Panc1 (cell line): ENCODE measurements at regions not wholly inside any gene's neighbourhood (a gene's known extent, or its start where the extent isn't known, plus 50 kb on each side); places are given as distances from the start of the nearest gene placed in this dataset.

Experiments
- ATAC-seq: fragments of 200-7000 bp; cut with Tn5 transposase; 2 replicates; pipeline ENCODE4 v1.9.1; 2020; ENCODE audit warnings: mild to moderate bottlenecking, moderate library complexity
- BruUV-seq: library from RNA; stranded (reverse); fragments of 400-500 nt; replicated peaks from 2 replicates; lab custom pipeline; 2021; lab: Mats Ljungman, UMichigan
- CTCF ChIA-PET: fragments of 300-600 bp; sonication (Branson Sonifier 250); formaldehyde crosslinking; loops from one replicate; lab custom pipeline; 2022; ENCODE audit warnings: antibody characterized with exemption; lab: Charles Lee
- POLR2A ChIA-PET: fragments of 300-600 bp; sonication (Branson Sonifier 250); formaldehyde crosslinking; loops from one replicate; lab custom pipeline; 2022; ENCODE audit warnings: antibody characterized with exemption; lab: Charles Lee
- DNase-seq: peaks from one replicate; pipeline ENCODE4 v3.0.0-alpha.2; 2010; ENCODE audit warnings: low read depth, low spot score
- H3K27ac ChIP-seq: 2 replicates; pipeline ENCODE4 v1.5.1; 2011; ENCODE audit warnings: mild to moderate bottlenecking, low read length, inconsistent platforms
- H3K27me3 ChIP-seq: fragments of 200-500 bp; sonication (Bioruptor generic); 2 replicates; pipeline ENCODE4 v1.6.0; 2014; ENCODE audit warnings: low read length, inconsistent platforms; ENCODE audit not compliant: control insufficient read depth, insufficient read depth
- H3K36me3 ChIP-seq: fragments of 200-500 bp; sonication (Bioruptor generic); 2 replicates; pipeline ENCODE4 v1.5.1; 2014; ENCODE audit warnings: inconsistent platforms, mild to moderate bottlenecking, low read length, moderate library complexity; ENCODE audit not compliant: control insufficient read depth, insufficient read depth
- H3K4me1 ChIP-seq: 2 replicates; pipeline ENCODE4 v1.5.1; 2011; ENCODE audit warnings: inconsistent platforms, mild to moderate bottlenecking, low read length, moderate library complexity; ENCODE audit not compliant: control insufficient read depth, insufficient read depth
- H3K4me3 ChIP-seq, 2 experiments: 2 replicates each; pipeline ENCODE4 v1.5.1; 2011 to 2012; ENCODE audit warnings: low read depth in 2 of 2, low read length in 2 of 2, mild to moderate bottlenecking in 2 of 2, inconsistent platforms in 1 of 2, moderate library complexity in 1 of 2
- H3K9me3 ChIP-seq: fragments of 200-500 bp; sonication (Bioruptor generic); 2 replicates; pipeline ENCODE4 v1.5.1; 2014; ENCODE audit warnings: low read depth, mild to moderate bottlenecking, inconsistent platforms, low read length, moderate library complexity; ENCODE audit not compliant: control insufficient read depth, insufficient read depth
- POLR2AphosphoS5 ChIP-seq: IDR thresholded peaks from 2 replicates; pipeline ENCODE4 v1.6.1; 2012; ENCODE audit warnings: mild to moderate bottlenecking, low read depth, low read length, moderate library complexity
- SIN3A ChIP-seq: IDR thresholded peaks from 2 replicates; pipeline ENCODE4 v1.6.1; 2012; ENCODE audit warnings: low read depth, mild to moderate bottlenecking, low read length, moderate library complexity, borderline replicate concordance; ENCODE audit not compliant: insufficient read depth
- TCF7L2 ChIP-seq: IDR thresholded peaks from 2 replicates; pipeline ENCODE4 v1.6.1; 2011; ENCODE audit warnings: mild to moderate bottlenecking, low read depth, low read length, inconsistent platforms
- in situ Hi-C: cut with HindIII; loops from 2 replicates; pipeline ENCODE4 v1.10.0; 2016; ENCODE audit warnings: low sequenced_read_pairs, low pct_unique_long_range_greater_than_20kb
- intact Hi-C: fragments of 100-400 bp; cut with micrococcal nuclease; formaldehyde crosslinking; loops from one replicate; pipeline ENCODE4 v1.10.0; 2022; ENCODE audit not compliant: unreplicated experiment
- TF ChIP-seq, protein P1 (sequence below): fragments of 450-650 bp; IDR thresholded peaks from 2 replicates; pipeline ENCODE4 v1.5.1; 2017; ENCODE audit warnings: mild to moderate bottlenecking
- TF ChIP-seq, protein P2 (sequence below), 2 experiments: IDR thresholded peaks; 2 replicates each; pipeline ENCODE4 v1.6.1; 2011 to 2012; ENCODE audit warnings: low read depth in 2 of 2, control low read depth in 1 of 2, low read length in 1 of 2, mild to moderate bottlenecking in 1 of 2, moderate library complexity in 1 of 2; ENCODE audit not compliant: insufficient read depth in 1 of 2

DNA sequence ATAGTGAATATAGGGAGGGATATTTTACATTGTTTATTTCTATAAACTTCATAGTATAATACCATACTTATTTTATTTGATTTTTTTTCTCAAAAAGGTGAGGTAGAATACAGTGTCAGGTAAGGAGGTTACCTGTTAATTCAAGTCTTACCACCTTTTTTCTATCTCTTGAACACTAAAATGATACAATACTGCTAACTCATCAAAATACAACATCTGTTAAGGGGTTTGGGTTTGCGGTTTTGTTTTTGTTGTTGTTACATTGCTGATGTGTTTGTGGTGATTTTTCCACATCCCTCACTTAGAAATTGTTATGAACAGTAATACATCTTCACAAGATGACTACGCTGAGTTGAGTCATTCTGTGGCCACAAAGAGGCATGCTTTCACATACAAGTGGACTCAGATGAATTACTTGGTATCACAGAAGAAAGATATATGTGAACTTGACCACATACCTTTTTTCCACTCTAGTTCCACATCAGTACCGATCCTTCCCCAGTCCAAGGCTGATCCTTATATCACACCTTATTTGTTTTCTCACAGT lies 139.4 kb upstream of the ID4 start:
- DNase-seq: no peak
- ChIA-PET POLR2A (interaction anchor here (0.7 kb wide), 1 partner anchor 142 kb away, joined by 23 read pairs; no protein-coding TSS in a partner anchor), CTCF (no interaction called here)
- no peaks in the 10 kb centered on the region for H3K27me3 ChIP-seq
- H3K36me3 ChIP-seq: no peaks in the 10 kb centered on the region
- intact Hi-C loops (no loop called here), in situ Hi-C loops (no loop called here)
- BruUV-seq: no TSS peak
- no peak for ATAC-seq
- no peaks in the 10 kb centered on the region for H3K4me1 ChIP-seq
- no peak overlapping the region for H3K4me3 ChIP-seq
- no peaks in the 10 kb centered on the region for H3K9me3 ChIP-seq
- no peak overlapping the region for H3K27ac ChIP-seq
- TF ChIP-seq, protein P1, sequence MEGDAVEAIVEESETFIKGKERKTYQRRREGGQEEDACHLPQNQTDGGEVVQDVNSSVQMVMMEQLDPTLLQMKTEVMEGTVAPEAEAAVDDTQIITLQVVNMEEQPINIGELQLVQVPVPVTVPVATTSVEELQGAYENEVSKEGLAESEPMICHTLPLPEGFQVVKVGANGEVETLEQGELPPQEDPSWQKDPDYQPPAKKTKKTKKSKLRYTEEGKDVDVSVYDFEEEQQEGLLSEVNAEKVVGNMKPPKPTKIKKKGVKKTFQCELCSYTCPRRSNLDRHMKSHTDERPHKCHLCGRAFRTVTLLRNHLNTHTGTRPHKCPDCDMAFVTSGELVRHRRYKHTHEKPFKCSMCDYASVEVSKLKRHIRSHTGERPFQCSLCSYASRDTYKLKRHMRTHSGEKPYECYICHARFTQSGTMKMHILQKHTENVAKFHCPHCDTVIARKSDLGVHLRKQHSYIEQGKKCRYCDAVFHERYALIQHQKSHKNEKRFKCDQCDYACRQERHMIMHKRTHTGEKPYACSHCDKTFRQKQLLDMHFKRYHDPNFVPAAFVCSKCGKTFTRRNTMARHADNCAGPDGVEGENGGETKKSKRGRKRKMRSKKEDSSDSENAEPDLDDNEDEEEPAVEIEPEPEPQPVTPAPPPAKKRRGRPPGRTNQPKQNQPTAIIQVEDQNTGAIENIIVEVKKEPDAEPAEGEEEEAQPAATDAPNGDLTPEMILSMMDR: no peak
- TF ChIP-seq POLR2AphosphoS5 (no peak), SIN3A (no peak), TCF7L2 (no peak)
- TF ChIP-seq, protein P2, sequence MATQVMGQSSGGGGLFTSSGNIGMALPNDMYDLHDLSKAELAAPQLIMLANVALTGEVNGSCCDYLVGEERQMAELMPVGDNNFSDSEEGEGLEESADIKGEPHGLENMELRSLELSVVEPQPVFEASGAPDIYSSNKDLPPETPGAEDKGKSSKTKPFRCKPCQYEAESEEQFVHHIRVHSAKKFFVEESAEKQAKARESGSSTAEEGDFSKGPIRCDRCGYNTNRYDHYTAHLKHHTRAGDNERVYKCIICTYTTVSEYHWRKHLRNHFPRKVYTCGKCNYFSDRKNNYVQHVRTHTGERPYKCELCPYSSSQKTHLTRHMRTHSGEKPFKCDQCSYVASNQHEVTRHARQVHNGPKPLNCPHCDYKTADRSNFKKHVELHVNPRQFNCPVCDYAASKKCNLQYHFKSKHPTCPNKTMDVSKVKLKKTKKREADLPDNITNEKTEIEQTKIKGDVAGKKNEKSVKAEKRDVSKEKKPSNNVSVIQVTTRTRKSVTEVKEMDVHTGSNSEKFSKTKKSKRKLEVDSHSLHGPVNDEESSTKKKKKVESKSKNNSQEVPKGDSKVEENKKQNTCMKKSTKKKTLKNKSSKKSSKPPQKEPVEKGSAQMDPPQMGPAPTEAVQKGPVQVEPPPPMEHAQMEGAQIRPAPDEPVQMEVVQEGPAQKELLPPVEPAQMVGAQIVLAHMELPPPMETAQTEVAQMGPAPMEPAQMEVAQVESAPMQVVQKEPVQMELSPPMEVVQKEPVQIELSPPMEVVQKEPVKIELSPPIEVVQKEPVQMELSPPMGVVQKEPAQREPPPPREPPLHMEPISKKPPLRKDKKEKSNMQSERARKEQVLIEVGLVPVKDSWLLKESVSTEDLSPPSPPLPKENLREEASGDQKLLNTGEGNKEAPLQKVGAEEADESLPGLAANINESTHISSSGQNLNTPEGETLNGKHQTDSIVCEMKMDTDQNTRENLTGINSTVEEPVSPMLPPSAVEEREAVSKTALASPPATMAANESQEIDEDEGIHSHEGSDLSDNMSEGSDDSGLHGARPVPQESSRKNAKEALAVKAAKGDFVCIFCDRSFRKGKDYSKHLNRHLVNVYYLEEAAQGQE (IDR thresholded peaks at IDR 0.05; ENCODE audit: insufficient read depth in 1 of 2, low read depth in 2 of 2, low read length in 1 of 2): no peak

DNA sequence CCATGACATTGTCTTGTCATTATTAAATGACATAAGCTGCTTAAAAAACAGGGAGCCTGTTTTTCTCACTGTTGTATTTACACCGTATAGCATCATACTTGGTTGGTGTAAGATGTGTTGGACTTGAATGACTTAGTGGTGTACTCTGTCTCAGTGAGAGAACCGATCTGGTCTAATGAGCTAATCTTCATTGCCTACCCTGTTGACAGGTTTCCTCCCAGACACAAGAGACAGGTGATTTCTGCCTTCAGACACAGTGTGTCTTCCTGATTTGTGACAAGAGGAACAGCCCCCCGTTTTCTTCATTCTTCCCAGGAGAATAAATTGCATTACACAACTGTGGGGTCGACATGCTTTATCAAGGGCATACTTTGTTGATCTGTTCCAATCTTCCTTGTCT lies 137.2 kb upstream of the ID4 start:
- BruUV-seq: no TSS peak
- H3K36me3 ChIP-seq: no peaks in the 10 kb centered on the region
- H3K4me3 ChIP-seq: no peak overlapping the region
- in situ Hi-C loops: no loop called here
- CTCF ChIA-PET: no interaction called here
- H3K9me3 ChIP-seq: no peaks in the 10 kb centered on the region
- DNase-seq (no peak), ATAC-seq (no peak)
- H3K27me3 ChIP-seq: no peaks in the 10 kb centered on the region
- no peaks in the 10 kb centered on the region for H3K4me1 ChIP-seq
- intact Hi-C loops: no loop called here
- TF ChIP-seq, protein P1: no peak
- no peak for TF ChIP-seq SIN3A
- TF ChIP-seq POLR2AphosphoS5: no peak
- POLR2A ChIA-PET: no interaction called here
- no peak overlapping the region for H3K27ac ChIP-seq
